EL (cell line): ENCODE measurements at regions not wholly inside any gene's neighbourhood (a gene's known extent, or its start where the extent isn't known, plus 50 kb on each side); places are given as distances from the start of the nearest gene placed in this dataset.

Experiments
- DNase-seq: peaks from one replicate; pipeline ENCODE4 v3.0.0-alpha.2; 2016

DNA sequence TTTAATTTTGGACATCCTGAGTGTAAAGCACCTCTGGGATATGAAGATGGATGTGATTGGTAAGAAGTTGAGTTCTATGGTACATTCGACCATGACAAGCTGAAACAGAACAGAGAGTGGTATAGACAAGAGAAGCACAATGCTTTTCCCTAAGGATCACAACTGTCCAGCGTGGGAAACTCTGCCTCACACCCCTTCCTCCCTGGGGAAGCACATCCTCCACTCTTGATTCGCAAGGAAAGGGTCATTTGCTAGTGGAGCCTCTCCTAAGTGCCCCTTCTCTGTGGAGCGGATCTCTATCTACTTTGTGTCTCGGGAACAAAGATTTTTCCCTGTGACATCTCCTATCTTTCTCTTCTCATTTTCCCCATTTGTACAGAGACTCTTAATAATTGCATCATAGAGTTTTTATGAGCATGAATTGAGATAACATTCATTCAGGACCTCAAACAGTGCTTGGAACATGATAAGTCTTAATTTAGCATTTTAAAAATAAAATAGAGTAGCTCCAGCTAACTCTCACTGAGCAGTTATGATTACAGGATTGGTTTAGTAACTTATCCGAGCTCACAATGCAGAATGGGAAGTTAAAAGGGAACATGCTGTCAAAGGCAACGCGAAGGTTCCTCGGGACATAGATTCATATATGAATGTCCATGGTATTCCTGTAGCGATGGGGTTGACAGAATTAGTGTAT lies 775.2 kb downstream of the C6orf118 start:
- no peak for DNase-seq

DNA sequence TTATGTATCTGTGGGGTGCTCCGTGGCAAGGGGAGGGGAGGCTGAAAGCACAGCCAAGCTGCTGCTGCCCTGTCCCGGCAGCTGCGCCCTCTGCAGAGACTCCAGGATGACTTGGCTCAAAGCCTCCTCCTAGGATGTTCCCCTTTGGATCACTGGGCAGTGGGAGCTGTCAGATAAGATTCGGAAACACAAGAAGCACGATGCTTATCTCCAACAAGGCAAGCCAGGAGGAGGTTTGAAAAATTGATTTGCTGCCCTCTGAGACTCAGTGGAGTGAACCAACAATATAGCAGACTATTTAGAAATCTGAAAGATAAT lies 776.4 kb downstream of the C6orf118 start:
- DNase-seq = no peak

DNA sequence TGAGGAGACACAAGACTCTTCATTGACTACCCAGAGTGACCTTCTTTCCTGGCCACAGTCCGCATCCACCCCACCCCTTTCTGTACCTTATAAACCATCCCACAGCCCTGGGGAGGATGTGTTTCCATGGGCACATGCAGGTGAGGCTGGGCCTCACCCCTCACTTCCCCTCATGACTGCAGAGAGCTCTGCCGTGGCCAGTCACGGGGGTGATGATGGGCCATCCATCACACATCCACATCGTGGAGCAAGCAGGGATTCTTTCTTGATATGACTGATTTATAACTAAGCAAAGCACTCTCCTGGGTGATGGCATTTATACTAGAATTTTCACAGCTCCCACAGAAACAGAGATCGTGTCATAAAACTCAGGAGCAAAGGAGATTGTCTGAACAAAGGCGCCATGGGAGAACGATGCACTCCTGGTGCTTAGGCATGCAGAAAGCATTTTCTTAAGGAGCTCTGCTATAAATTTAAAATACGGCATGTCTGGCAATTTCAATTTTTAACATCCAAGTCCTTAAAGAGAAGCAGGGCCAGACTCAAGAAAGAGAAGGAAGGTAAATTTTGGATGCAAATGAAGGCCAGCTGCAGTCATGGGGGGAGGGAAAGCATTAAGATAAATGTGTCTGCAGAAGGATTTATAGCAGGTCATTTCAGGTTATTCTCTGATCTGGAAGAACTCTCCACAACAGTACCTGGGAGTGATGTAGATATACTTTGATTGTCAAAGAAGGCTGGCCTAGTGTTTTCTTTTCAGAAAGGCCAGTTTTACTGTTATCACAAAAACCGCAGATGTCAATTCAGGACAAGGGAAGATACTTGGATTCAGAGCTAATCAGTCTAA lies 777.0 kb downstream of the C6orf118 start:
- DNase-seq = no peak

DNA sequence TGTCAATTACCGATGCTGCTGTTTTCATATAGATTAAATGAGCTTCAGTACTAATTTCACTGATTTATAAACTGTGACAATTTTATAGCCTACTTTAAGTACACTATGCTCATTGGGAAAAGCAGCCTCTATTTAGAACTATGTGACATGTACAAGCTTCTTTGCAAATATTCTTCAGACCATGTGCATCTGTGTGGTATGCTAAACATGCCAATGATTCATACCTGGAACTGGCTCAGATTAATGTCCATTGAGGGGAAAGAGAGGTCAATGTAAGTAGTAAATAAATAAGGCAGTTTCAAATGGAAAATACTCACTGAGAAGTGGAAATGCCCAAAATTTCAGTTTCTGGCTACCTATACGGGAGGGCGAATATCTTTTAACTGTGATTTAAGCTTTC lies 777.7 kb downstream of the C6orf118 start:
- DNase-seq = no peak

DNA sequence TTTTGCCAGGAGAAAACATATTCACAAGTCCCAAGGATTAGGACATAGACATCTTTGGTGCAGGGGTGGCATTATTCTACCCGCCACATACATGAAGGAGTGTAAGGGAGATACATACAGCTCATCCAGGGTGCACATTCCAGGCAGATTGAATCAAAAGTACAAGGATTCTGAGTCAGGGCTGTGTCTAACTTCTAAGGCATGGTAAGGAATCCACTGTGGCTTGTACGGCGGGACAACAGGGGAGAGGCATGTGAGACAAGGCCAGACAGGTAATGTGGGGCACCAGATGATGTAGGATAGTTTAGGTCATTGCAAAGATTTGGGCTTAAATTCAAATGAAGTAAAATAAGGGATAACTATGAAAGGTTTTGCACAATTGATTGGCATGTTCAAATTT lies 780.9 kb downstream of the C6orf118 start:
- no peak for DNase-seq

DNA sequence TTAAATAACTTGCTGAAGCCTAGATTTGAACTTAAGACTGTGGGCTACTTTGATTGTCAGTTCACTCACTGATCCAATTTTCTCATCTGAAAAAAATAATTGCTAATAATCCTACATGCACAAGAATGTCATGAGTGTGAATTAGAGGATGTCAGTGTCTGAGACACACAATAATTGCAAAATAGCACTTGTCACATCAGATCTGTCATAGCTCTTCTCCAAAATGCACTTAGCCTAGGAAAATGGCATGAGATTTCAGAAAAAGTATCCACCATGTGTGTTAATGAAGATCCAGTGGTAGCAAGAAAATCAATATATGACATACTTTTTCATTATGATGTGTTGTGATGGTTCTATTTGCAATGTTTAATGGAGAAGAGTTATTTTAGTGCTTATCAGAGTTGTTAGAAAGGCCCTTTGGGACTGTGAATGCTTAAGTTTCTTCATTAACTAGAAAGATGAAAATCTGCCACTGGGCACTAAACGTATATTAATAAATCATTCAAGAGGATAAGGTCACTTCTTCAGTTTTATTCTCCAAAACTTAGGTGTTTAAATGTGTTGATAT lies 786.2 kb downstream of the C6orf118 start:
- no peak for DNase-seq

DNA sequence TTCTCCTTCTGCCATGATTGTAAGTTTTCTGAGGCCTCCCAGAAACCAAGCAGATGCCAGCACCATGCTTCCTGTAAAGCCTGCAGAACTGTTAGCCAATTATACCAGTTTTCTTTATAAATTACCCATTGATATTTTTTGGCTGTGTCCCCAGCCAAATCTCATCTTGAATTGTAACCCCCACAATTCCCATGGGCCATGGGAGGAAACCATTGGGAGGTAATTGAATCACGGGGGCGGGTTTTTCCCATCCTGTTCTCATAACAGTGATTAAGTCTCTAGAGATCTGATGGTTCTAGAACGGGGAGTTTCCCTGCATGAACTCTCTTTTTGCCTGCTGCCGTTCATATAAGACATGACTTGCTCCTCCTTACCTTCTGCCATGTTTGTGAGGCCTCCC lies 788.5 kb downstream of the C6orf118 start:
- DNase-seq = no peak

DNA sequence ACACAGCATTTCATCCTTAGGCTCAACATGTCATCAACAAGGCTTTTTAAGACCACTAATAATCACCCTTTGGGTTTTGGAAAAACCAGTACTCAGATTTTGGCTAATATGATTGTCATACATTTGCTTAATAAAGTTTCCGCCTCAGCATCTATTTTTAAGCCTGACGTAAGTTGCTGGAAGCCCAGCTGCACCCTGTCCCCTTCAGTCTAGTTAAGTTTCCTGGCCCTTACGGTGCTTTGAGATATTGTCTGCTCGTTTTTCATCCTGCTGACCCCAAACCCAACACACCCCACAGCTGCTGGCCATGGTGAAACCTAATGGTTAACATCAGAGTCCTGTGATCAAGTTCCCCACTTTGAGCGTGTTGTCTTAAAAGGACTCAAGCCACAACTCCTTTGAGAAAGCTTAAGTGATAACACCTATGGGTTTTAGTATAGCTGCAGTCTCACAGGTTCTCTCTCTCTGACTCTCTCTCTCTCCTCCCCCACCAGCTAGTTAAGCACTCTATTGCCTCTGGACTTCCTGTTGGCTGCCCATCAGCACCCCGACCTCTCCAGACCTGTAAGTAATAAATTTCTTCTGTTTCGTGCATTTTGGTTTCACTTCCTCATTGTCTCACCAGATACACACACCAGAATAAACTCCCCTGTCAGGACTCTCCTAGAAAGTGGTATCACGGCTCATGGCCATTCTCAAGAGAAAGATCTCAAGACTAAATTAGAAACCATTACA lies 802.0 kb downstream of the C6orf118 start:
- DNase-seq = no peak

DNA sequence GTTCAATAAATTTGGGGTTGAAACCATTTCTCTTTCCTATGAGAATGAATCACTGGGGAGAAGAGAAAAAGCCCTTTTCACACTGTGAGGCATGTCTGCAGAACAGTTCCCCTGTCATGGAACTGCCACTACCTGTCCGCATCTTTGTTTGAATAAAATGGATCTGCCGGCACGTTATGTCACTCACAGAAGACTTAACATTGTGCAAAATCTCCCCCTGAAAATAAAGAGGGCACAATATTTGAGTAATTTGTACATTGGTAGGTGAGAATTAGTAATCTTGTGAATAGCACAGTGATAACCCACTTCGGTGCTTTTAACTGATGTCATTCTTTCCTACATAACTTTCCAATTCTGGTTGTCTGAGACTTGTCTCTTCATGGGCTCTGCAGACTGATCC lies 804.0 kb downstream of the C6orf118 start:
- no peak for DNase-seq

DNA sequence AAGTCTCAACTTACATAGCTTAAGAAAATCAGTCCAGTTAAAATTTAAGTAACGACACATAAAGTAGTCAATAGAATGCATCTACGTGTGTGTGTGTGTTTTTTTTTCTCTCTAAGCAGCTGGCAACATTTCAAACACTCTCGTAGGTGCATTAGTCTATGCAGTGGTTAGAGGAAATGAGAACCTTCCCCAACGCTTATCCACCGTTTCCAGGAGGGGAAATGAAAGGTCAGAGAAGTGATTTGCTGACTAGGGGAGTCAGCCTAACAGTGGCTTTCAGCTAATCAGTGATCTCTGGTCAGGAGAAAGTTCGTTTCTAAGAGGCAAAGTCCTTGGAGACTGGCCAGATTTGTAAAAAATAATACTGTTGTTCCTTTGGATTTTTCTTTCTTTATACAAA lies 806.6 kb downstream of the C6orf118 start:
- DNase-seq = no peak

DNA sequence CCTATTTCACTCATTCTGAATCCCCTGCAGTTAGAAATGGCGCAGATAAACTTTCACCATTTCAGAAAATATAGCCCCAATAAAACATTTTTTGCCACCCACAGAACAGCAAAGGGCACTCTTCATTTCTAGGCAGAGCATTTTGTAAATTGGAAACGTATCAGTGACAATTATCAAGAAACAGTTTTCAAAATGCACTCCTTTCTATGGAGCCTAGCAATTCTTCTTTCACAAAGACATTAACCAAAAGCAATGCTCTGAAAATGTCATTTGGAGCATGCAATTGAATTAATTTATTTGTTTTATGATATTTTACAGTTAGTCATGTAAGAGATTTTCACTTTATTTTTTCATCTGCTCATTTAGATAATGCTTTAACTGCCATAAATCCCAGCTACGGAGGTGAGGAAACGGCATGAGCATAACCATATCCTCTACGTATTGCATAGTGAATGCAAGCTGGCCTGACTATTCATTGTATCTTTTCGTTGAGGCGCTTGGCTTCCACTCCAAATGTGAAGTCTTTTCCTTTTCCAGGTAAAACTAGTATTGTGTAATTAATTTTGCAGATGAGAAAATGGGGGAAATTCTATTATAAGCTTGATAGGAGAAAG lies 813.4 kb downstream of the C6orf118 start:
- no peak for DNase-seq

DNA sequence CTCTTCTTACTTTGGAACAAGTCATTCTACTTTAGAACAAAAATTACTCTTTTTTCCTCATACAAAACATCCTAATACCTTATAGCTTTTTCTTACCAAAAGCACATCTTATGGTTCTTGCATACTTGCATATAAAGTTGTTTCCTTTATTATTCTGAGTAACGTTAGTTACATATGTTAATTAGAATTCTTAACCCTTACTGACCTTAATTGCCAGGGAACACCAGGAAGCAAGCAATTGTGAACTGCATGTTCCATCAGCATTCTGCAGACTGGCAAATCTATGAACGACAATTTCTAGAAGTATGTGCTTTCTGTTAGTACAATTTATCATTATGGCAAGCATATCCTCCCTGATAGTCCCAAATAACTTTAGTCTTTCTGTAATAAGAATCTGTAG lies 831.0 kb downstream of the C6orf118 start:
- DNase-seq = no peak

DNA sequence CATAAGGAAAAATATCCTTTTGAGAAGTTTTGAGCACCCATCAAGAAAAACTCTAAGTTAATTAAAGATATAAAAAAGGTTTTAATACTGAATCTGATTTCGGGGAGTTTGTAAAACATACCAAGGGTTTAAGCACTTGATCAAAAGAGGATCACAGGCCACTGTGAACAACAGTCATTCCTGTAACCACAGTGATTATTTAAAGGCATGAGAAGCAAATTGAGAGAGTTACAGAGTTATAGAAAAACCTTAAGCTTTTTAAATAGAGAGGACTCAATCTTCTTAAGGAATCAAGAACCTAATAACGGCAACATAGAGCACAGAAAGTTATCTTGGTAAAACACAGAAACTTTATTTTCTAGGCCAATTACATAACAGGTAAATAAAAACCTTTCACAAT lies 831.6 kb downstream of the C6orf118 start:
- DNase-seq = no peak

DNA sequence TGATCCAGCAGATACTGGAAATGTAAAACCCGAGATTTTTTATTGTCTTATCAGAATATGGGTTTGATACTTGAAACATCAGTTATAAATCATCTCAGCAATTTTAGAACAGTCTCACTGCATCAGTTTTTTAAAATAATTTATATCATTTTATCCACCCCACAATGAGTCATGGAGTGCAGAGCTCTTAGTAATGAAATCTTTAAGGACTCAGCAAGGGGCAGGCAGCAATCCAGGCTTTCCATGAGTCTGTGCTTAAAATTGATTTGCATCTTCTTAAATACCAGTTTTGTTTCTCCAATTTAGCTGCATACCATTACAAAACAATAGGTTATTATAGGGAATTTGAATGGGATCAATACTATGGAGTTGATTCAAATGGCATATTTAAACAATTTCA lies 832.3 kb downstream of the C6orf118 start:
- no peak for DNase-seq

DNA sequence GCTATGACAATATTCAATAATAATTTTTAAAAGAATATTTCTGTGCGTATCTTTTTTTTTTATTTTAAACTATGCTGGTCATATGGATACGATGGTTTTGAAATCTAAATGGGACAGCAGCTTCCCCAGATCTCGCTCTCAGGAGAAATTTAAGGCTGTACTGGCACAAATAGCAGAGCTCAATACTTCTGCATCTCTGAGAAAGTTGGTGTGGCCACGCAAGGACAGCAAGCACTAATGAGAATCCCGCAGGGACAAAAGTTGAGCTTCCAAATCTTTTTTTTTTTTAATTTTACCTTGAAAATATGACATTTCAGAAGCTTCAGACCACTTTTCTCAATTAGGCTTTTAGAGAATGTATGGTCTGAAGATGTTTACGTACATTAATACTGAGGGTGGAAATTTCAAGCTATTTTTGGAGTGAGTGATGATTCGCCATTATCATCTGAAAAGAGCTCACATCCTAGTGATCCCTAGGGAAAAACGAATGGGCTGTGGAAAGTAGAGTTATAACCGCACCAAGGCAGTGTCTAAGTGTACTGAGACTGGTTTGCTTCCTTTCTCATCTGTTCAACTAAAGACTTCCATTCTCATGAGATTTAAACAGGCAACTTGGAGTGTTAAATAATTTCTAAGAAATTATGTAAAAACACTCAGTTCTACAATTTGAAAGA lies 840.0 kb downstream of the C6orf118 start:
- no peak for DNase-seq

DNA sequence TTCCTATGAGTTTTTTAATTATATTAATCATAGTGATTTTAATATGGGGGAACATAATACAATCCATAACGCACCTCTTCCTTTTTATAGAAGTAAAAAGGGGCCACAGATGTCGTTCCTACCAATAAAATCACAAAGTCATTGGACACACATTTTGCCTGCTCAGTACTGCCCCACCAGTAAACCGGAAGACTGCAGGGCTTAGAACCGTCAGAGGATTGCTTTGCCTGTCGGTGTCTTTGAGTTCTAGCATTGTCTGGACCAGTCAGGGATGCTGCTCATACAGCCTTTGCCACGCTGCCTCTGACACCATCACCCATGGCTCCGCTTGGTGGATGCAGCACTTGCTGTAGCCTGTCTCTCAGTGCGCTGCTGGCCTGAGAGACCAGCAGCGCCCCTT lies 853.6 kb downstream of the C6orf118 start:
- DNase-seq = no peak

DNA sequence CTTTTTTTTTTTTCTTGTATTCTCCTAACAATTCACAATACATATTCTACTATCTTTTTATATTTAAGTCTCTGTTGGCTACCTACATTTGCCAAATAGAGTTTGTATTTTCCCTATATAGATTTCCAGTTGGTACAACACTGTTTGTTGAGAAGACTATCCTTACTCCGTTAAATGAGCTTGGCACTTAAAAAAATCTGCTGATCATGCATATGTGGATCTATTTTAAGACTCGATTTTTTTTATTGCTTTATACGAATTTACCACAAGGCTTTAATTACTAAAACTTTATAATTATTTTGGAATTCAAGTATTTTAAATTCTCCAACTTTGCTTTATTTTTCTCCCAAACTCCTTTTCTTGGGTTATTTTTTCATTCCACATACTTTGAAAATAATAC lies 855.6 kb downstream of the C6orf118 start:
- no peak for DNase-seq

DNA sequence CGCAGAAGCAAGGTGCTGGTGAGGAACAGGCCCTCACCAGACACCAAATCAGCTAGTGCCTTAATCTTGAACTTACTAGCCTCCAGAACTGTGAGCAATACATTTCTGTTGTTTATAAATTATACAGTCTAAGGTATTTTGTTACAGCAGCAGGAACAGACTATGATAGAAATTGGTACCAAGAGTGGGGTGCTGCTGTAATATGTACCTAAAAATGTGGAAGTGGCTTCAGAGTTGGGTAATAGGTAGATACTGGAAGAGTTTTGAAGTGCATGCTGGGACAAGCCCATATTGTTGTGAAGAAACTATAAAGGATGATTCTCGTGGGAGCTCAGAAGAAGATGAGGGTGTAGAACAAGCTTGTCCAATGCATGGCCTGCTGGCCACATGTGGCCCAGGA lies 866.8 kb downstream of the C6orf118 start:
- no peak for DNase-seq

DNA sequence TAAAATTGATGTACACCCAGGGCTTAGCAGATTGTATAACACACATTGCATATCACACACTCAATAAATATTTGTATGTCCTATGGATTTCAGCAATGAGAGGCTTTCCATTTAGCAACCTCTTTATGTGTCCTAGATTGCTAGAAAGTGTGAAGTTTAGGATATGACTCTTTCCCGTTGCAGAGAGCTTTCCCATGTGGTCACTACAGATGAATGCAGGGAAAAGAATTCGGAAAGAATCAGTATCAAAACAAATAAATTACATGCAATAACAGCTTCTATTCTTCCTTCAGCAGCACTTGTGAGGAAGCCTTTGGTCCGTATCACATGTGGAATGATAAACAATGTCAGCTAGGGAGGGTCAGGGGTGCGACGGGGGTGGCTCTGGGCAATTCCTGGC lies 870.1 kb downstream of the C6orf118 start:
- DNase-seq = no peak

DNA sequence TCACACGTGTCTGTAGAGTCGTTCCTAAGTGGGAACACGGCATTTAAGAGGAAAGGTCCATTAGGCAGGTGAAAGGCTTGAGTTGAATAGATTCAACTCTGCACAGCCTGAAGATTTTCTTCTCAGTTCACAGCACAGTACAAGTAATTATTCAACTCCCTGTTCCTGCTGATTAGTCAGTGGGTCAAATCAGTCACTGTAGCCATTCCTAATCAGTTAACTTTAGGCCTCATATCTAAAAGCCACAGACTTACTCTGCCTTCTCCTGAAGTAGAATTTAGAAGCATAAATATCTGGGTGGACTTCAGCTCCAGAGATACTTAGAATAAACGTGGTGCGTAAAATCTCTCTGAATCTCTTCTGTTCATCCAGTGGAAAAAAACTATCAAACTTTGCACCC lies 872.4 kb downstream of the C6orf118 start:
- DNase-seq = no peak

DNA sequence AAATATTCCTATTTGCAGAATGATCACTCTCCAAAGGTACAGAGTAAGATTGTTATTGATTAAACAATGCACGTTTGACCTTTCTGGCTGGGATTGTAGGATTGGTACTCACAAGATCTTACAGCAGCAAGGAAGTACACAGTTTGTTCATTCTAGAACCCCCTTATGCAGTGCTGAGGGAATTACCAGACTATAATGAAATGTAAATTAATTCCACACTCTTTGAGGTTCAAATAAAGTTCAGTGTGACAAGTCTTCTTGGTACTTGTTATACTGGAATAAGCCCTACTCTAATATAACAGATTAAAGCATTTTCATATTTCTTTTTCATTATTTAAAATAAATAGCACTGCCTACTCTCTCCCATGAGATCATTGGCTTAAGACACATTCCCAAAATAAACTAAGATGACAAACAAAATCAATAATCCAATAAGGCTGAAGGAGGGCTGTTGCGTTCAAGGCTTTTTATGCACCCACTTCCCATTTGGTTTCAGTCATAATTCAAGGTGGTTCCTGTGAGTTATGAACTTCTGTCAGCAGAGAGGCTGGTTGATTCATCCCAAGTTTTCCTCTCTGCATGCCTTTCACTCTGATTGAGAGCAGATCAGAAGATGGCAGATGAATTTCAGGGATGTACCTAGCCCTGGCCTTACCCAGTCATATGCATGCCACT lies 881.5 kb downstream of the C6orf118 start:
- no peak for DNase-seq

DNA sequence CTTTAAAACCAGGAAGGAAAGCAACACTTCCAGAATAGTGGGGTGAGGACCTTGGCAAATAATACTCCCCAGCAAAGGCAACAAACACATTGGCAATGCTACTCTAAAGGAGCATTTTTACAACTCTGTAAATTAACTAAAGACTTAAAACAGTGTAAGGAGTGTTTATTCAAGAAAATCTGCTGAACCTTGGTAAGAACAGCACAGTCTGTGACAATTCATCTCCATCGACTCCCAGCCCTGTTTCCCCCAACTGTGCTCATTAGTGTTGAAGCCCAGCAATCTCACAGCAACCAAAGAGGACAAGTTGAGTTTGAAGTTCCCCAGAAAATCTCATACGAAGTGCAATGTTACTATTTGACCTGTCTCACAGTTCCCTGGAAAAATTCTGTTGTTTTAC lies 884.9 kb downstream of the C6orf118 start:
- DNase-seq = no peak
